ENCODE measurements at regions not wholly inside any gene's neighbourhood (a gene's known extent, or its start where the extent isn't known, plus 50 kb on each side); places are given as distances from the start of the nearest gene placed in this dataset.

DNA sequence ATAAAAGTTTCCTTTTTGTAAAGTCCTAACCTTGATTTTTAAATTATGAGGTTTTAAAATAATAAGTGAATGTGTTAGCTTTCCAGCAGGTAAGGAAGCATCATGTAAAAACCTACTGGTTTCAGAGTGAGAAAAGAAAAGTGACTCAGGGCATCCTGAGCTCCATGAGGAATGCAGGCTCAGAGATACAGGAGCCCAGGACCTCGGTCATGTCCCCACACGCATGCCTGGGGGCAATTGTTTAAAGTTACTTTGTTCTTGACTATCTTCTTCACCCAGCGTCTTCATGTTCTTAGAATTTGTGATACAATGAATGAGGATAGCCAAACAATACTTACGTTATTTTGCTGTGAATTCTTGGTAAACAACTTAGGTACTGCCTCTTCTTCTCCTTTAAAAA, 117.4 kb upstream of the PLPPR5 start:
- TF ChIP-seq, protein P1, sequence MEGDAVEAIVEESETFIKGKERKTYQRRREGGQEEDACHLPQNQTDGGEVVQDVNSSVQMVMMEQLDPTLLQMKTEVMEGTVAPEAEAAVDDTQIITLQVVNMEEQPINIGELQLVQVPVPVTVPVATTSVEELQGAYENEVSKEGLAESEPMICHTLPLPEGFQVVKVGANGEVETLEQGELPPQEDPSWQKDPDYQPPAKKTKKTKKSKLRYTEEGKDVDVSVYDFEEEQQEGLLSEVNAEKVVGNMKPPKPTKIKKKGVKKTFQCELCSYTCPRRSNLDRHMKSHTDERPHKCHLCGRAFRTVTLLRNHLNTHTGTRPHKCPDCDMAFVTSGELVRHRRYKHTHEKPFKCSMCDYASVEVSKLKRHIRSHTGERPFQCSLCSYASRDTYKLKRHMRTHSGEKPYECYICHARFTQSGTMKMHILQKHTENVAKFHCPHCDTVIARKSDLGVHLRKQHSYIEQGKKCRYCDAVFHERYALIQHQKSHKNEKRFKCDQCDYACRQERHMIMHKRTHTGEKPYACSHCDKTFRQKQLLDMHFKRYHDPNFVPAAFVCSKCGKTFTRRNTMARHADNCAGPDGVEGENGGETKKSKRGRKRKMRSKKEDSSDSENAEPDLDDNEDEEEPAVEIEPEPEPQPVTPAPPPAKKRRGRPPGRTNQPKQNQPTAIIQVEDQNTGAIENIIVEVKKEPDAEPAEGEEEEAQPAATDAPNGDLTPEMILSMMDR (IDR thresholded peaks at IDR 0.05): no peak
- no peak for TF ChIP-seq EZH2 (IDR thresholded peaks at IDR 0.05)

All from neural progenitor cell (in vitro differentiated cells).